Peyer's patch (tissue), 4 donors: ENCODE measurements at regions not wholly inside any gene's neighbourhood (a gene's known extent, or its start where the extent isn't known, plus 50 kb on each side); places are given as distances from the start of the nearest gene placed in this dataset.

Experiments
- DNase-seq, 3 donors: peaks; one replicate each; pipeline ENCODE4 v3.0.0-alpha.2; 2017 to 2019
- H3K27ac ChIP-seq, 4 donors: fragments of 200-600 bp; sonication (generic); one replicate each; pipeline ENCODE4 v1.5.1; 2016 to 2019
- H3K27me3 ChIP-seq, 2 donors: fragments of 200-600 bp; sonication (generic); one replicate each; pipeline ENCODE4 v1.5.1; 2019
- H3K36me3 ChIP-seq, 3 donors: fragments of 200-600 bp; sonication (generic); one replicate each; pipeline ENCODE4 v1.5.1; 2016 to 2019
- H3K4me1 ChIP-seq, 4 donors: fragments of 200-600 bp; sonication (generic); one replicate each; pipeline ENCODE4 v1.5.1; 2016 to 2019
- H3K4me3 ChIP-seq, 4 donors: fragments of 200-600 bp; sonication (generic); 1 replicate in 3 of 4; 2 replicates in 1 of 4; pipeline ENCODE4 v1.5.1; 2016 to 2019; ENCODE audit warnings: mild to moderate bottlenecking in 1 of 4
- H3K9me3 ChIP-seq, 4 donors: fragments of 200-600 bp; sonication (generic); one replicate each; pipeline ENCODE4 v1.5.1; 2016 to 2019; ENCODE audit warnings: mild to moderate bottlenecking in 1 of 4
- CTCF ChIP-seq, 6 experiments: fragments of 450-650 bp in 4 of 6; fragments of 200-600 bp in 2 of 6; sonication (generic) in 1 of 6; IDR thresholded peaks; one replicate each; pipeline ENCODE4 v1.5.1; 2017 to 2019; ENCODE audit warnings: antibody characterized with exemption in 6 of 6, mild to moderate bottlenecking in 3 of 6, moderate library complexity in 1 of 6
- POLR2A ChIP-seq, 2 donors: fragments of 450-650 bp; IDR thresholded peaks; one replicate each; pipeline ENCODE4 v1.5.1; 2017; ENCODE audit warnings: antibody characterized with exemption in 2 of 2, mild to moderate bottlenecking in 2 of 2, moderate library complexity in 2 of 2

DNA sequence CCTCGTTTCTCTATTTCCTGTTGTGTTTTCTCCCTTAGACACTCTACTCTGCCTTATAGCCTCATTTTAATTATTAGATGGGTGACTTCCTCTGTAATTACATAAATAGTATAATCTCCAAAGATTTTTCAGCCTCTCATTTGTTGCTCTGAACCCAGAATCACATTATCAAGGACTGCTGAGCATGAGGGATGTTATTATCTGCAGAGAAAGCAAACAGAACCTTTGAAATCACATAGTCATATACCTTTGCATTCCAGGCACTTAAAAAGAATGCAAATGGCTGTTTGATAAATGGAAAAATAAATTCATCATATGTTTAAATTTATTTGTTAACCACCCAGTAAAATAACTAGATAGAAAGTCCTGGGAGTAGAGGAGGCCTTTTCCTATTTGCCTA lies 305.1 kb upstream of the PPP1R2C start:
- DNase-seq: no peak
- Histone ChIP-seq H3K4me3 (no peak overlapping the region), H3K9me3 (no peaks in the 10 kb centered on the region), H3K27ac (no peak overlapping the region), H3K27me3 (no peaks in the 10 kb centered on the region), H3K4me1 (no peaks in the 10 kb centered on the region), H3K36me3 (no peaks in the 10 kb centered on the region)
- TF ChIP-seq POLR2A (IDR thresholded peaks at IDR 0.05): no peak
- no peak for TF ChIP-seq CTCF (IDR thresholded peaks at IDR 0.05)

- TF ChIP-seq CTCF (IDR thresholded peaks at IDR 0.05) (no peak), POLR2A (IDR thresholded peaks at IDR 0.05) (no peak)
- no peak overlapping the region for H3K4me3 ChIP-seq
- H3K9me3 ChIP-seq: no peaks in the 10 kb centered on the region
- DNase-seq: no peak
- no peaks in the 10 kb centered on the region for H3K4me1 ChIP-seq
- H3K27ac ChIP-seq: no peak overlapping the region
- no peaks in the 10 kb centered on the region for H3K27me3 ChIP-seq
- no peaks in the 10 kb centered on the region for H3K36me3 ChIP-seq
These were observed 309.9 kb upstream of the PPP1R2C start for GRCh38 chrX:43087830-43088229.

DNA sequence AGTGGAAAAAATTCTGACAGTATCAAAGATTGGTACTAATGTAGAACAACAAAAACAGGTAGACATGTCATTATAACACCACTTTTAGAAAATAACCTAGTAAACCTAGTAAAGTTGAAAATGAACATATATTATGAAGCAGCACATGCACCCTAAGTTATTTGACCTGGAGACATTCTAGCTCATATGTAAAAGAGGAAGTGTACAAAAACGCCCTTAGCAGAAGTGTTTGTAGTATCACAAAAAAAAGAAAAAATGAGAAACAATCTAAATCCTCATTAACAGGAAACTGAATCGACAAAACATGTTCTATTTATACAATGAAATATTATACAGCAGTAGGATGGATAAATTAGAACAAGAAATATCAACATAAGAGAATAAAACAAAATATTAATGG lies 318.9 kb upstream of the PPP1R2C start:
- no peaks in the 10 kb centered on the region for H3K9me3 ChIP-seq
- no peak for TF ChIP-seq CTCF (IDR thresholded peaks at IDR 0.05)
- TF ChIP-seq POLR2A (IDR thresholded peaks at IDR 0.05): no peak
- no peaks in the 10 kb centered on the region for H3K4me1 ChIP-seq
- H3K27ac ChIP-seq: no peak overlapping the region
- DNase-seq: no peak
- H3K4me3 ChIP-seq: no peak overlapping the region
- no peaks in the 10 kb centered on the region for H3K36me3 ChIP-seq
- H3K27me3 ChIP-seq: no peaks in the 10 kb centered on the region

GRCh38 chrX:43106009-43106408 lies 328.0 kb upstream of the PPP1R2C start:
- Histone ChIP-seq H3K36me3 (no peaks in the 10 kb centered on the region), H3K4me1 (no peaks in the 10 kb centered on the region), H3K27ac (no peak overlapping the region), H3K27me3 (no peaks in the 10 kb centered on the region), H3K9me3 (no peaks in the 10 kb centered on the region), H3K4me3 (no peak overlapping the region)
- no peak for DNase-seq
- TF ChIP-seq POLR2A (IDR thresholded peaks at IDR 0.05) (no peak), CTCF (IDR thresholded peaks at IDR 0.05) (no peak)

GRCh38 chrX:43108828-43109227 lies 330.9 kb upstream of the PPP1R2C start:
- DNase-seq: no peak

More at GRCh38 chrX:43108828-43109227, 330.9 kb upstream of the PPP1R2C start:
- Histone ChIP-seq H3K27ac (no peak overlapping the region), H3K4me1 (no peaks in the 10 kb centered on the region), H3K27me3 (no peaks in the 10 kb centered on the region), H3K36me3 (no peaks in the 10 kb centered on the region), H3K4me3 (no peak overlapping the region), H3K9me3 (no peaks in the 10 kb centered on the region)
- TF ChIP-seq CTCF (IDR thresholded peaks at IDR 0.05) (no peak), POLR2A (IDR thresholded peaks at IDR 0.05) (no peak)
